Hepatocyte (in vitro differentiated cells): ENCODE measurements at regions not wholly inside any gene's neighbourhood (a gene's known extent, or its start where the extent isn't known, plus 50 kb on each side); places are given as distances from the start of the nearest gene placed in this dataset.

Source experiments
- CTCF ChIP-seq: fragments of 200-600 bp; sonication (generic); IDR thresholded peaks from 2 replicates; pipeline ENCODE4 v1.5.1; 2016; ENCODE audit warnings: antibody characterized with exemption, mild to moderate bottlenecking; ENCODE audit not compliant: poor library complexity
- EZH2phosphoT487 ChIP-seq: fragments of 200-600 bp; sonication (generic); IDR thresholded peaks from one replicate; pipeline ENCODE4 v1.6.1; 2018; ENCODE audit warnings: antibody characterized with exemption, mild to moderate bottlenecking, low read depth, moderate library complexity; ENCODE audit not compliant: unreplicated experiment, severe bottlenecking

GRCh38 chr1:47557066-47557465, 119.2 kb downstream of the FOXD2 start:
- TF ChIP-seq EZH2phosphoT487: no peak
- no peak for TF ChIP-seq CTCF
